GM19468 (cell line): ENCODE measurements at regions not wholly inside any gene's neighbourhood (a gene's known extent, or its start where the extent isn't known, plus 50 kb on each side); places are given as distances from the start of the nearest gene placed in this dataset.

ENCODE experiments used
- ATAC-seq: cut with Tn5 transposase; IDR thresholded peaks from one replicate; pipeline ENCODE4 v1.9.1; 2021; ENCODE audit warnings: mild to moderate bottlenecking, moderate library complexity, moderate number of reproducible peaks; ENCODE audit not compliant: unreplicated experiment; ENCODE audit errors: extremely low read depth

- no peak for ATAC-seq
Observed at GRCh38 chr9:129511285-129511900, 109.5 kb downstream of the C9orf50 start.

GRCh38 chr9:129509533-129509928 is 111.4 kb downstream of the C9orf50 start:
- no peak for ATAC-seq

- no peak for ATAC-seq
Observed at GRCh38 chr9:129507805-129508204, 113.1 kb downstream of the C9orf50 start.

- no peak for ATAC-seq
Observed at GRCh38 chr9:129506892-129507291, 114.0 kb downstream of the C9orf50 start.

GRCh38 chr9:129506041-129506440 is 114.9 kb downstream of the C9orf50 start:
- ATAC-seq: no peak

GRCh38 chr9:129505270-129505902 is 115.5 kb downstream of the C9orf50 start:
- no peak for ATAC-seq

GRCh38 chr9:129504404-129504803 is 116.5 kb downstream of the C9orf50 start:
- ATAC-seq: no peak

GRCh38 chr9:129501771-129502319 is 119.1 kb downstream of the C9orf50 start:
- ATAC-seq: no peak

GRCh38 chr9:129500863-129501770 is 119.8 kb downstream of the C9orf50 start:
- ATAC-seq: no peak

GRCh38 chr9:129500161-129500862 is 120.6 kb downstream of the C9orf50 start:
- ATAC-seq: no peak

GRCh38 chr9:129498451-129499384 is 122.2 kb downstream of the C9orf50 start:
- ATAC-seq: no peak

- ATAC-seq: no peak
Observed at GRCh38 chr9:129497813-129498450, 123.0 kb downstream of the C9orf50 start.

GRCh38 chr9:129497005-129497812 is 123.7 kb downstream of the C9orf50 start:
- no peak for ATAC-seq

- no peak for ATAC-seq
Observed at GRCh38 chr9:129496473-129497004, 124.4 kb downstream of the C9orf50 start.

GRCh38 chr9:129495620-129496472 is 125.1 kb downstream of the C9orf50 start:
- ATAC-seq: no peak

GRCh38 chr9:129494113-129494789 is 126.7 kb downstream of the C9orf50 start:
- ATAC-seq: no peak
